ENCODE measurements at regions not wholly inside any gene's neighbourhood (a gene's known extent, or its start where the extent isn't known, plus 50 kb on each side); places are given as distances from the start of the nearest gene placed in this dataset.
A peak's percentile ranks its signal among the peaks of the same experiment; 100 is the strongest.

DNA sequence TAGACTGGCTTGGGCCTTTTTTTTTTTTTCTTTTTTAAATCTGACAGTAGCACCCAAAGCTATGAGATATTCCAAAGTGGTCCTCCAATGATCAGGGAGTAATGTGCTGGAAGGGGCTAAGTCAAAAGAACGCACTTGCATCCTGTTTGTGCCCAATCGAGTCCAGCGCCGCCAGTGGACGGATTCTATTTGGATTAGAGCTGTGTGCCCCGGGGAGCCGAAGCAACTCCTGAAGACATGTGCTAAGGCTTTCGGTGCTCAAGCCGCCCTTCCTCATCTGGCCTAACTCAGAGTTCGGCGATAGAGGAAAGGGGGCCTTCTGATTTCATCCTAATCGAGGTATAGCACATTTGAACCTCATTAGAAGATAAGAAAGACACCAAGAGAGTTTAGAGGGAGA is 147.8 kb upstream of the NECTIN1 start:
- no peak for DNase-seq

DNA sequence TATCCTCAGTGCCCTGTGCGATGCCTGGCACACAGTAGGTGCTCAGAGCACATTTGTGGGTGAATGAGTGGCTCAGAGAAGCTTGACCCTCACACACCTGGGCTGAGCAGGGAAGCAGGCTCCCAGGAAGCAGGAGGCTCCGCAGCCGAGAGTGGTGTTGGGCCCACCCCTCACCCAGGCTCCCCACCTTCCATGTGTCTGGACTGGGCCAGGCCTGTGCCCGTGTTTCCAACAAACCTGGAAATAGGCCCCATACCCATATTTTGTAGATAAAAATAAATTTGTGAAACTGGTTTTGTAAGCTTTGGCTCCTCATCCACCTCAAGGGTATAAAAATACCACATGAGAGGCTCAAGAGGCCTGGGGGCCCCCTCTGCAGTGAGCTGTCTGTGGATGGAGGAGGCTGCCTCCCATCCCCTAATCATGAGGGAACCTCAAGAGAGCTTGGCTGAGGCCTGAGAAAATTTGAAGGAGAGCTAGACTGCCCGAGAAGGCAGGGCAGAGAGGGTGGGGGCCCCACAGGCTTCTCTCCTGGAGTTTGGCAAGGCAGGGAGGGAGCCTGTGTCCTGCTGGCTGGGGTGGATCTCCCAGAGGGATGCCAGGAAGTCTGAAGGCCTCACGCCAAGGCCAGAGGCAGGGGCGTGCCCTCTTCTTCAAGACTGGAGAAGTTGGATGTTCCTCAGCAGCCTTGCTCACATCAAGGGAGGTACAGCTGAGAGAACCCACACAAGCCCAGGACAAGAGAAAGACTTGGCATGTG is 147.0 kb upstream of the NECTIN1 start:
- DNase-seq, result no peak

DNA sequence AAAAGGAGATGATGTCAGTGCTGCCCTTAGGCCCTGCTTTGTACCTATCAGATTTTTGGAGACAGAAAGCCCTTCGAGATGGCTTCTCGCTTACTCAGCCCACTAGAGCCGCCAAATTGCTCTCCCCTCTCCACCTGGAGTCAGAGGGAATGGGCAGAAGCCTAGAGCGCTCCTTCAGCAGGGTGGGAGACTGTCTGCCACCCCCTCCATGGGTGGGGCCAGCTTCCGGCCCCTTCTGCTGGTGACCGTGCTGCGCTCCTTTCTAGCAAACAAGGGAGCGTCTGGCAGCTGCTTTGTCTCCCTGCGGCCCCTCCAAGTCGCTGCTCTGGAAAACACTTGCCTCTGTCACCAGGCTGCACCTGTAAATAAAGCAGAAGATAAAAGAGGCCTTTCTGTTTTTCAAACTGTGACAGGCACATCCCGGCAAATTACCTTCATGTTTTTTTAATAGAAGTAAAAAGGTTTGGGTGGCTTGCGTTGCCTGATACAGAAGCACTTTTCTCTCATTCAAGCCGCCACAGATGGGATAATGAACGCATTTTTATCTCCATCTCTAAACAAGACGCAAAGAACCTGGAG is 145.7 kb upstream of the NECTIN1 start:
- no peak for DNase-seq

DNA sequence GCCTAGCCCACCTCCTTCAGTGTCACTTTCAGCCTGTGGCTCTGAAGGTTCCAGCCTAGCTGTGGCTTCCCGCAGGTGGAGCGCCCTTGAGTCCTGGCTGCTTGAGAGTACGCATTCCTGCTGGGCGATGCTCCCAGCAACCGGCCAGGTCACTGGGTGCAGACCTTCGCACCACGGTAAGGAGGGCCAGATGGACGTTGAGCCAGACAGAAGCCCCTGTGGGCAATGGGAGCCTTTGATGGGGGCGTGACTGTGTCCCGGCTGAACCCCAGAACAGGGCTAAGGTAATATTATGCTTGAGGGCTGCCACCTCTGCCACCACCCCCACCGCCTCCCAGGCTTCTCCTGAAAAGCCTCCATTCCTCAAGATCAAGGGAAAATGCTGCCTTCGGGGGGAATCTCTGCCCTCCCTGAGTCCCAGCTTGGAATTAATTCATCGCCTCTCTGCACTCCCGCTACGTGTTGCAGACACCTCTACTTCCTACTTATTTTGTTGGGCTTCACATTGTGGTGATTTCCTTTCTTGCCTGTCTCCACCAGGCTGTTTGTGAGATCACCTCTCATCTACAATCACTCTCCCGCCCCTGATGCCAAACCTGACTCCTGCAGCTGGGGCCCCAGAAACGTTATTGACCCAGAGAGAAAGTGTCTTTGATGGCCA is 144.9 kb upstream of the NECTIN1 start:
- DNase-seq, result no peak

DNA sequence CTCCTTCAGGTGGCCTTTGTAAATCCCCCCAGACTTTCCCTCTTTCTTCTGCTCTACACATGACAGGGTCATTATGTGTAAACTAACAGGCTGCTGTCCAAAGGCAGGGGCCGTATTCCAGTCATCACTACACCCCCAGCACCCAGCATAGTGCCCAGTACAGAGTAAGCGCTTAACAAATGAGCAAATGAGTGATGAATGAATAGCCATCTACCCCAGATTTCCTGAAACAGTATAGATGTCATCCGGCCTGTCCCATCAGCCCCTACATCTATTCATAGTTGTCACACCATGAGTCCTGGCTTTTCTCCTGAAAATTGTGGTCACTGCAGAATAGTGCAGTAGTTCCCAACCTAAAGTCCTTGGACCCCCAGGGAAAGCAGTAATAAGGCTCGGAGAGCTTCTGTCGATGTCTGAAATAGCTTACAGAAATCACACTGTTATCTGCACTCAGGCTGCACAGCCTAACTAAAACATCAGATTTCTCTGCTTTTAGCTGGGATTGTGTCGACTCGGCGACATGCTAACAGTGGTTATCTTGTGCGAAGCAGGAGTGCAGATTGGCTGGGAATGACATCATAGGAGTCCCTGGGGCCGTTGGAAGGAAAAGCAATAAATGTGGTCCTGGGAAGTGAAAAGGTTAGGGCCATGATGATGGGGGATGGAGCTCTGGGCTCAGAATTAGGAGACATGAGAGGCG is 143.8 kb upstream of the NECTIN1 start:
- DNase-seq, result no peak

DNA sequence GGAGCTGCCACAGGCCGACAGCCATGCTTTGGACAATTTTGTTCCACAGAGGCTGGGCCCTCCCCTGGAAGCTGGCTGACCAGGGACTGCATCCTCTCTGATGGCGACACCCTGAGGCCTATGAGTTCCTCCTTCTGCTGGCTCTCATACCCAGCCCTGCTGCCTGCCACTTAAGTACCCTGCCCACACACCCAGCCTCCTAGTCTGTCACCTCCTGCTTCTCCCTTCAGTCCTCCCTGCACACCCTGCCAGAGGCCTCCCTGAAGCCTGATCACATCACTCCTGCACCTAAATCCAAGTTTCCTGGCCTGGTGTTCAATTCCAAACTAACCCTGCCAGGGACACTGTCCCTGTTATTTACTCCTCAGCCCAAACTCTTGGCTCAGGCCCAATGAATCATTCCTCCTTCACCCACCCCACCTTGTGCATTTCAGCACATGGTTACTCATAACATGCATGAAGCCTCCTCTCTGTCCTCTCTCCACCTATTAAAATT is 136.7 kb upstream of the NECTIN1 start:
- peak; percentile 8 for DNase-seq

DNA sequence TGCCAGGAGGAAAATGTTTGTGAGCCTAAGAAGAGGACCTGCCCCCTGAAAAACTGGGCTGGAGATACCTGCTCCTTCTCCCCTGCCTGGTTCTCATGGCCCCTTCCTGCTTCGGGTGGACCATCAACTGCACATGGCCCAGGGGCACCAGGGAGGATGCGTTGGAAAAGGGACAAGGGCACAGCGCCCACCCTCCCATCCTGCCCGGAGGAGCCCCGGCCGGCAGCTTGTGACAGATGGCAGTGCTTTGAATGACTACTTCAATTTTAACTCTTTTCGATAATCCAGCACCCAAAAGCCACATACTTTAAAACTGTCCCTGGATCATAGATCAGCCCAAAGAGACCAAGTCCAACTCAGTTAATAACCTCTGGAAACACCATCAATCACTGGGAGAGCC is 135.8 kb upstream of the NECTIN1 start:
- no peak for DNase-seq

DNA sequence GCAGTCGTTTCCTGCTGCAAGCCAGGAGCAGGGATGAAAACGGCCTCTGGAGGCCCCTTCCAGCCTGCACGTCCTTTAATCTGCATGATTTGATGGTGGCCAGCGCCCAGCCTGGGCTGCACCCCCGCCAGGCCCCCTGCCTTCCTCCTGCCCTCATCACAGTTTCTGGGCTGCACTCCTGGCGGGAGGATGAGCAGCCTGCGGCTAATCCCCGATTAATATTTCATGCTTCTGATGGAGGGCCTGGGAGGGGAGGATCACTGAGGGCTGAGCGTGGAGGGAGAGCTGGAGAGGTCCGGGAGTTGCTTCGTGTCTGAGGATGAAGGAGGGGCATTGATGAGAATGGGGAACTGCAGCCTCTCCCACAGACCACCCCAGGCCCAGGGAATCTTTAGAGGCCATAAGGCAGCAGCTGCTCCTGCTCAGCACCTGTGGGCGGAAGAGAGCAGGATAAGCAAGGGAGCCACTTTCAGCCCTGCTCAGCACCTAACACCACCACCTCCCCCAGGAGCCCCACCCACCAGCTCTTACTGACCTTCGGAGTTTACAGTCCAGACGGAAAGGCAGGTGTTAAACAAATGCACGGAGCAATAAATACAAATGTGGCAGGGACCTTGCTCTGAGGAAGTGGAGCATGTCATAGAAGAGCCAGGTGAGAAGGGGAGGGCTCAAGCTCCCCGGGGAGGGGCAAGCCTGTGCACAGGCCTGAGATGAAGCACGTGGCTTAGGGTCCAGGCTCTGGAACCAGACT is 135.0 kb upstream of the NECTIN1 start:
- DNase-seq, result no peak

DNA sequence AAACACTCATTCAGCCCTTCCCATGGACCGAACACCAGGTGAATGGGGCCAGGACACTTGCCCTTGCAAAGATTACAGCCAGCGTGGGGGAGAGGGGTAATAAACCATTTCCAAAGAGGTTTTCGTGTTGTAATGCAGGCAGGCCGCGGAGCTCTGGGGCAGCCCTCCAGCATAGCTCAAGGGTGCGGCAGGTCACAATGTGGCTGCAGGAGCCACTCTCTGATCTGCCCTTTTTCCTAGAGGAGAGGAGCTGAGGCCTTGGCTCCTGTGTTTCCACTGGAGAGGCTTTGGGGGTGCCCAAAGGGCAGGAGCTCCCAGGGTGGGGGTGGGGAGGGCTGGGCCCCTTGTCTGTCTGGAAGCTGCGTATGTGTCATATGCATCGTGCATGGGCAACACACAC is 134.2 kb upstream of the NECTIN1 start:
- no peak for DNase-seq

DNA sequence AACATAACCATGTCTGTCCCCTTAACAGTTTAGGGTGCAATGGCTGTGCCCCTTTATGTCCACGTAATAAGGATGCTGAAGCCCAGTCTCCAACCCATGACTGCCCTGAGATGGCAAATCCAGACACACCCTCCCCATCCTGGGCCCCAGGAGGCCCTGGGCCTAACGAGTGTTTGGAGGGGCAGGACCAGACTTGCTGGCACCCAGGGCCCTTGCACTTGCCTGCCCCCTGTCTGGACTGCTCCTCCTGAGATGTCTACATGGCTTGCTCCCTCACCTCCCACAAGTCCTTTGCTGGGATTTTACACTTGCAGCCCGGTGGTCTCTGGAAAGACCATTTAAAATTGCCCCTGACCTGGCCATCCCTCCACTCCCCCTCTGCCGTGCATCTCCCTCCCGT is 132.2 kb upstream of the NECTIN1 start:
- DNase-seq, result no peak

DNA sequence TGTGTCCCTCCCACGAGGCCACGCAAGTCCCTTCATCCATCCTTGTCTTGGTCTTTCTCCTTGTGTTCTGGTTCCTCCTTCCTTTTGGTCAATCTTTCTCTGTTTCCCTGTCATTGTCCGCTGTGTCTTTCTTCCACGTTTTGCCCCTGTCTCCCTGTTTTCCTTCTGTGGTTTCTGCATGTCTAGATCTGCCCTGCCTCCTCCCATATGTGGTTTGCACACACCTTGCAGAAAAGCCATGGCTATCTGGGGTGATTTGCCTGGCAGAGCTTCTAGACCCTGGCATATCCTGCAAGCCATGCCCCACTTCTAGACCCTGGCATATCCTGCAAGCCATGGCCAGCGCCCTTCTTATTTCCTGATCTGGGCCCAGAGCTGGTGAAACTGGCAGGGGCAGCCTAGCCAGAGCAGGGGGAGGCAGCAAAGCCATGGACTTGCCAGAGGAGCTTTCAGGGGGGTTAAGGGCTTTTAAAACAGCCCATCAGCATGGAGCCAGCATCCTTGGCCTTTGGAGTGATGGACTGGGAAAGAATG is 131.6 kb upstream of the NECTIN1 start:
- DNase-seq, result no peak

DNA sequence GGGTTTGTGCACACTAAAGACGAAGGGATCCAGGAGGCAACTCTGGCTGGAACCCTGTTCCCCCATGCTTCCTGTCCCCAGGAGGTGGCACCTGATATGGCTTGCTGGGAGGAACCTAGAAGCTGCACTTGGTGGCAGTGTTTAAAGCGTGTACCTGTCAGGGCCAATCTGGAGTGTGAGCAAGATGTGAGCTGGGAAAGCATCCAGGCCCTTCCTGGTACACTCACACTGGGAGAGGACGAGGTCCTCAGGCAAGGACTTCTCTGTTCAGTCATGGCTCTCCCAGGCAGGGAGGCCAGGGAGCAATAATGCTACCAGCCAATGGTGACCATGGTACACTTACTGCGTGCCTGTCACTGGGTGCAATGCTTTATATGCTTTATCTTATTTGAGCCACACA is 130.7 kb upstream of the NECTIN1 start:
- DNase-seq, result no peak

DNA sequence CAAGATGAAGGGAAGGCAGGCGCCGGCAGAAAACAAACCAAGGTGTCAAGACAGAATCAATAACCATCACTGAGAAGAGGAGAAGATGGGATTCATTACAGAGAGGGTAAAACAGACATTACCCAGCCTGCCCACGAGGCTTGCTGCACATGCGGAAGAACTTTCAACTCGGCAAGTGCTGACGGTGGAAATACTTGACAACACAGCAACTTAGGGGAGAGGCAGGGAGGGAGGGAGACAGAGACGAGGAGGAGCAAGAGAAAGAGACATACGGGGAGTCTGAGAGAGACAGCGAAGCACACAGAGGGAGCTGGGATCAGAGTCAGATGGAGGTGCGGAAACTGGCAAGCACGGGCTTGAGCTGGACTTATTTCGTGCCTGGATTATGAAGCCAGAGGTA is 129.3 kb upstream of the NECTIN1 start:
- DNase-seq, result no peak

DNA sequence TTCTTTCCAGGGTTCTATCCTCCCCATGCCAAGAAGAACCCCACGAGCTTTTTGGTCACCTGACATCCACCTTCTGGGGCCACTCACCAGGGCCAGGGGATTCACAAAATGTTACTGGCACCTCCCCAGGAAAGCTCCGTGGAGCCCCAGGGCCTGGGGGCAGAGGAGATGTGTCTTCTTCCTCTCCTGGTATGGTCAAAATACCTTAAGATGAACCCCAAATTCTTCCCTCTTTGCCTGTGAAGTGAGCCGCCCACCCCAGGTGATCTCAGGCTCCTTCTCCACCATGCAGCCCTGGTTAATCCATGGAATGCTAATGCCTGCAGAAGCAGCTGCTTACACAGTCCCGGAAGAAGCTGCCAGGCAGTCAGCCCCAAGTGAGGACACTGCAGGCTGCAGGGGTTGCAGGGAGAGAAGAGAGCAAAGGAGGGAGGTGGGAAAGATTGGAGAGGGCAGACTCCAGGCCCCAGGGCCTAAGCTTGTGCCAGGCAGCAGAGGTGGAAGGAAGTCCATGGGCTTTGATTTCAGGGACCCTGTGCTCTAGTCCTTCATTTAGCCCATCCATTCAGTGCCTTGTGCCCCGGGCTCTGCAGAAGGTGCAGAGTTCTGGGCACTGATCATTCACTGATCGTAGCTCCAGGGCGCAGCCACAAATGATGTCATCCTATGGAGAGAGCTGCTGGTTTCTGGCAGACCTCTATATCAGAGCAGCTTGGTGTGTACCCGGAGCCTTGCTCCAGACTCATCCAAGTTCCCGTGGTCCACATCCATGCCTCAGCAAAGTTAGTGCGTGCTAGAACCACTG is 127.9 kb upstream of the NECTIN1 start:
- DNase-seq, result no peak

DNA sequence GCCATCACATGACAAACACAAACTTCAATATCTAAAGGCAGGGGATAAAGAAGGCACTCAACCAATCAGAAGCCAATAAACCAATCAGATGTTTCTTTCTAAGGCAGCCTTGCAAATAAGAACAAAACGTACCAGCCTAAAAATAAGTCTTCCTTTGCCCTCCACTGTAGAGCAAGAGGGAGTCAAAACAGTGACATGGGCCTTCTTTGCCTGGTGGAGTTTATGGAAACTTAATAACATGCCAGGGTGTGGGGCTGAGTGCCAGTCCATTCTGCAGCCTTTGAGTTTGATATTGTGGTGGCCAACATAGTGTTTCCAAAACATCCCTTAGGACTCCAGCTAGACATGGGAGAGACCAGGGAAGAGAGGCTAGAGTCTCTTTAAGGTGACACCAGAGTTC is 126.1 kb upstream of the NECTIN1 start:
- DNase-seq, result no peak

DNA sequence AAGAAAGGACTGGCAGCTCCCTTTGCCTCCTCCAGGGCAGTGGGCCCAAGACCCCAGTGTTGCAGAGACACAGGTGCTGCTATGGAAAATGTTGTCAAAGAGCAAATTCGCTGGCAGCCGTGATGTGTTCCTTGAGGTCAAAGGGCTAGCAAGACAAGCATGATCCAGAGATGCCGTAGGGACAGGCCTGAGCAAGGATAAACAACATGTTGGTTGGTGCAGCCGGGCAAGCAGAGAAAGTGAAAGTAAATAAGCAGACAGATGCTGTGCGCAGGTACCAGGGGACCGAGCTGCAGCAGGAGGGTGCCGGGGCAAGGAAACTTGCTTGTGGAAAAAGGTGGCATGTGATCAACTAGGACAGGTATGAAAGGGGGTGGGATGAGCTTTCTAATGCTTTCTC is 125.5 kb upstream of the NECTIN1 start:
- DNase-seq, result no peak

DNA sequence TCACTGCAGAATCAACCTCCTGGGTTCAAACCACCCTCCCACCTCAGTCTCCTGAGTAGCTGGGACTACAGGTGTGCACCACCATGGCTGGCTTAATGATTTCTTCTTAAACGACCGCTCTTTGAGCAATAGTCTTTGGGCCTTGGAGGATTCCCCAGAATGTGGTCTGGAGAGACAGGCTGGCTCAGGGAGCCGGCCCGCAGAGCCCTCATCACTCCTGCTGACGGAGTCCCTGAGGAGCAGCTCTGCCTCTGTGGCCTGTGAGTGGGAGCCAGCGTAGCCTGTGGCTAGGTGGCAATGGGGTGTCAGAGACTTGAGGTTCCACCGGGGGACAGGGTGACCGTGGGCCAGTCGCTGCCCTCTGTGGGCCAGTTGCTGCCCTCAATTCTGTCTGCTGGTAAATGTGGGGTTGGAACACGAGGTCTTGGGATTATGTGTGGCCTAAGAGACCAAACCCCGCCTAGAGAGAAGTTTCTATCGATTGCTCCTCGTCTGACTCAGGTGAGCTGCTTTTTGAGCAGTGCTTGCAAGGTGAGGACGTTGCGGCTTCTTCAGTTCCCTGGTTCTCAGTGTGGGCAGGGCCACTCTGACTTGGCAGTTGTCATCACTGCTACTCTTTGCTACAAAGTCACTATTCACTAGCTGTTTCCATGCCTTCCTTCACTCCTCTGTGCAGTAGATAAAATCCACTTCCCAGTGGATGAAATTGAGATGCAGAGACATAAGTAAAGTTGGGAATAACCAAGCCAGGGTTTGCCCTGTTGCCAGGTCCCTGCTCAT is 124.8 kb upstream of the NECTIN1 start:
- DNase-seq, result no peak

DNA sequence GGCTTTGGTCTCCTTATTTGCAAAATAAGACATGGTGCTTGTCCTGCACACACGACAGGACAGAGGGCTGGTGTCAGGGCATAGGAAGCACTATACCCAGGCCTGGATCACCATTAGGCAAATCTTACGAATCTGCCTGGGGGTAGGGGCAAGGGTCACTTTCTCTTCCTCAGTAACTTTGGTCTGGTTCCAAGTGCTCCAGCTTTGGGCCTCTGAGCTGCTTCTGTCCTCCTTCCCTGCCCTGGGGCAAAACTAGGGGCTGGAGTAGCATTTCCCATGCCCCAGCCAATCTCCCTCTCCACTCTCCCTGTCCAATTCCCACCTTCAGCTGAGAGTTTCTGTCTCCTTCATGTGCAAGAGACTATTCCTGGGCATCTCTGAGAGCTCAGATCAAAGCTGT is 123.7 kb upstream of the NECTIN1 start:
- DNase-seq, result no peak

DNA sequence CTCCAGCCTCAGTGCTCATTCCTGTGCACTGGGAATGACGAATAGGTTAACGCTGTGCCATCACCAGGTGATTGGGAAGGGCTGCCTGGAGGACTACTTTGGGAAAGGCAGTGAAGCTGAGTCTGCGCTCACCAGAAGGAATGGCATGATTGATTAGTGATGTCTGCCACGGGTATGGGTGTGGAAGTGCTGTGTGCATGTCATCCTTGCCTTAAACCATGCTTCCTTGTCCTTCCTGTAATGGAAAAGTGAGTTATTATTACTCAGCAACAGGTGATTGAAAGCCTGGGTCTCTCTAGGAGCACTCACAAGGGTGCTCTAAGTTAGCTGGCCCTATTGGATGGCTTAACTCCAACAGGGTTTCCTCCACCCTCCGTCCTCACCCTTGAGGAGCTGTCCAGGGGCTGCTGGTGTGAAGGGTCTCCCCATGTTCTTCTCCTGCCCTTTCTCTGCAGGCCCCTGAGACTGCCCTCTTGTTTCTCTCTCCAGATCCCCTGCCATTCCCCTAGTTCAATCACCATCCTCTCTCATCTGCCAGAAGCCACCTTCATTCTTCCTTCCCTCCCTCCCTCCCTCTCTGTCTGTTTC is 121.9 kb upstream of the NECTIN1 start:
- DNase-seq, result no peak

DNA sequence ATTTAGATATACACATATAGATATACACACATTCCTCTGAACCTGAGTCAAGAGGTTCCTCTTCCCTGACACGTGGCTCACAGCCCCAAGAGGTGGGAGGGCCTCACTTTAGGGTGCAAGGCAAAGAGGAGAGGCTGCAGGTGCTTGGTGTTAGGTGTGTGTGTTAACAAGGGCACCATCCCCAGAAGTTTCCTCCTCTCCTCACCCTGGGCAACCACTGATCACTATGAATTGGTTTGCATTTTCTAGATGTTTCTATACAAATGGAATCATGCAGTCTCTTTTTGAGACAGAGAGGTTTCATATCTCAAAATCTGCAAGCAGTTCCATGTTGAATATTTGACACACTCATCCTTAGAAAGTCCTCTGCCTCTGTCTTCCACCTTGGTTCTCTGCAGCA is 120.9 kb upstream of the NECTIN1 start:
- DNase-seq, result no peak

DNA sequence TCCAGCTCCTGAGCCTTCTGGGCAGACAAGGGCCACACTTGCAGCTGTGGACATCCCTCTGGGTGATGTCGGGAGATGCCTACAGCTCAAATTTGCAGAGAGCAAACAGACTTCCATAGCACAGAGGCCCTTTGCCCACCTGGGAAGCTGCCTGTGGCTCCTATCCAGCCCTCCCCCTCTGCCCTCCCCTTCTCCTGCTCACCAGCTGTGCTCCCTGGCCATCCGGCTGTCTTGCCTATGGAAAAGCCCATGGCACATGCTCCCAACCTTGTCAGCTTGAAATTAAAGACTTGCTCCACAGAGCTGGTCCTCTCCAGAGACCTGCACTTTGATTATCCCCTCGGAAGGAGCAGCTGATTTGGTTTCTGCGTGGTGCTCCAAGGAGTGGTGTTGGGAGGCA is 118.9 kb upstream of the NECTIN1 start:
- DNase-seq, result no peak
